ENCODE measurements at regions not wholly inside any gene's neighbourhood (a gene's known extent, or its start where the extent isn't known, plus 50 kb on each side); places are given as distances from the start of the nearest gene placed in this dataset.
A peak's percentile ranks its signal among the peaks of the same experiment; 100 is the strongest.
"Not testable (repeated sequence)": the region's sequence is repeated elsewhere in the genome, so short reads cannot be mapped to it uniquely, and the experiment has no call there.

- DNase-seq (ENCODE audit: low spot score): no peak
- no peak for TF ChIP-seq CTCF (IDR thresholded peaks at IDR 0.05; ENCODE audit: borderline replicate concordance, control extremely low read depth, extremely low read depth, insufficient read depth, missing control alignments)
These were observed 159.9 kb upstream of the EEF2KMT start for GRCh38 chr16:5257462-5257861.

GRCh38 chr16:5252791-5253190, 155.2 kb upstream of the EEF2KMT start:
- DNase-seq (ENCODE audit: low spot score): no peak
- no peak for TF ChIP-seq CTCF (IDR thresholded peaks at IDR 0.05; ENCODE audit: borderline replicate concordance, control extremely low read depth, extremely low read depth, insufficient read depth, missing control alignments)
- in situ Hi-C loops (cut with MboI; ENCODE audit: low sequenced_read_pairs, unreplicated experiment): no loop called here

More at GRCh38 chr16:5257462-5257861, 159.9 kb upstream of the EEF2KMT start:
- in situ Hi-C loops (cut with MboI; ENCODE audit: low sequenced_read_pairs, unreplicated experiment): no loop called here

- in situ Hi-C loops (cut with MboI; ENCODE audit: low sequenced_read_pairs, unreplicated experiment): loop anchor here (25.0 kb wide), 1 partner anchor 240 kb away; no protein-coding TSS in a partner anchor
These were observed 149.8 kb upstream of the EEF2KMT start for GRCh38 chr16:5247403-5247802.

GRCh38 chr16:5240278-5240626, 142.7 kb upstream of the EEF2KMT start:
- DNase-seq (ENCODE audit: low spot score): not testable (repeated sequence)
- in situ Hi-C loops (cut with MboI; ENCODE audit: low sequenced_read_pairs, unreplicated experiment): loop anchor here (25.0 kb wide), 1 partner anchor 247 kb away; no protein-coding TSS in a partner anchor

More at GRCh38 chr16:5247403-5247802, 149.8 kb upstream of the EEF2KMT start:
- not testable (repeated sequence) for DNase-seq (ENCODE audit: low spot score)

GRCh38 chr16:5239472-5240277, 142.1 kb upstream of the EEF2KMT start:
- TF ChIP-seq CTCF (IDR thresholded peaks at IDR 0.05; ENCODE audit: borderline replicate concordance, control extremely low read depth, extremely low read depth, insufficient read depth, missing control alignments): peak; percentile 78
- DNase-seq (ENCODE audit: low spot score): peak; percentile 80
- in situ Hi-C loops (cut with MboI; ENCODE audit: low sequenced_read_pairs, unreplicated experiment): loop anchor here (25.0 kb wide), 1 partner anchor 248 kb away; no protein-coding TSS in a partner anchor

GRCh38 chr16:5235119-5235518, 137.5 kb upstream of the EEF2KMT start:
- in situ Hi-C loops (cut with MboI; ENCODE audit: low sequenced_read_pairs, unreplicated experiment): loop anchor here (25.0 kb wide), 1 partner anchor 252 kb away; no protein-coding TSS in a partner anchor
- no peak for TF ChIP-seq CTCF (IDR thresholded peaks at IDR 0.05; ENCODE audit: borderline replicate concordance, control extremely low read depth, extremely low read depth, insufficient read depth, missing control alignments)
- DNase-seq (ENCODE audit: low spot score): no peak

GRCh38 chr16:5234295-5235050, 136.9 kb upstream of the EEF2KMT start:
- DNase-seq (ENCODE audit: low spot score): no peak
- in situ Hi-C loops (cut with MboI; ENCODE audit: low sequenced_read_pairs, unreplicated experiment): loop anchor here (25.0 kb wide), 1 partner anchor 253 kb away; no protein-coding TSS in a partner anchor
- no peak for TF ChIP-seq CTCF (IDR thresholded peaks at IDR 0.05; ENCODE audit: borderline replicate concordance, control extremely low read depth, extremely low read depth, insufficient read depth, missing control alignments)

Data from GM13976 (cell line).